Hepatocyte (in vitro differentiated cells): ENCODE measurements at regions not wholly inside any gene's neighbourhood (a gene's known extent, or its start where the extent isn't known, plus 50 kb on each side); places are given as distances from the start of the nearest gene placed in this dataset.

ENCODE experiments used
- DNase-seq: peaks from one replicate; pipeline ENCODE4 v3.0.0-alpha.2; 2016; ENCODE audit warnings: low spot score
- H2AFZ ChIP-seq: fragments of 200-600 bp; sonication (generic); 2 replicates; pipeline ENCODE4 v1.6.0; 2016; ENCODE audit warnings: antibody characterized with exemption, mild to moderate bottlenecking
- H3K27ac ChIP-seq: fragments of 200-600 bp; sonication (generic); 2 replicates; pipeline ENCODE4 v1.5.1; 2016; ENCODE audit warnings: mild to moderate bottlenecking
- H3K27me3 ChIP-seq: fragments of 200-600 bp; sonication (generic); 2 replicates; pipeline ENCODE4 v1.6.1; 2016
- H3K36me3 ChIP-seq: fragments of 200-600 bp; sonication (generic); replicated peaks from 2 replicates; pipeline ENCODE4 v1.5.1; 2016; ENCODE audit warnings: low read depth; ENCODE audit not compliant: insufficient read depth
- H3K4me1 ChIP-seq: fragments of 200-600 bp; sonication (generic); 2 replicates; pipeline ENCODE4 v1.5.1; 2016; ENCODE audit warnings: mild to moderate bottlenecking, moderate library complexity; ENCODE audit not compliant: insufficient read depth
- H3K4me2 ChIP-seq: fragments of 200-600 bp; sonication (generic); 2 replicates; pipeline ENCODE4 v1.6.0; 2016
- H3K4me3 ChIP-seq: fragments of 200-600 bp; sonication (generic); 2 replicates; pipeline ENCODE4 v1.5.1; 2016; ENCODE audit warnings: mild to moderate bottlenecking
- H3K79me2 ChIP-seq: fragments of 200-600 bp; sonication (generic); 2 replicates; pipeline ENCODE4 v1.6.0; 2017; ENCODE audit warnings: mild to moderate bottlenecking
- H3K9me2 ChIP-seq: fragments of 200-600 bp; sonication (generic); replicated peaks from 2 replicates; pipeline ENCODE4 v1.6.0; 2017; ENCODE audit warnings: mild to moderate bottlenecking; ENCODE audit not compliant: insufficient read depth
- H3K9me3 ChIP-seq: fragments of 200-600 bp; sonication (generic); 2 replicates; pipeline ENCODE4 v1.5.1; 2016; ENCODE audit warnings: low read depth, mild to moderate bottlenecking
- H4K20me1 ChIP-seq: fragments of 200-600 bp; sonication (generic); 2 replicates; pipeline ENCODE4 v1.6.0; 2016; ENCODE audit warnings: mild to moderate bottlenecking; ENCODE audit not compliant: insufficient read depth, poor library complexity, severe bottlenecking
- EZH2 ChIP-seq: fragments of 200-600 bp; sonication (generic); IDR thresholded peaks from 2 replicates; pipeline ENCODE4 v1.6.1; 2016; ENCODE audit warnings: antibody characterized with exemption, mild to moderate bottlenecking, borderline replicate concordance
- EZH2phosphoT487 ChIP-seq: fragments of 200-600 bp; sonication (generic); IDR thresholded peaks from one replicate; pipeline ENCODE4 v1.6.1; 2018; ENCODE audit warnings: antibody characterized with exemption, mild to moderate bottlenecking, low read depth, moderate library complexity; ENCODE audit not compliant: unreplicated experiment, severe bottlenecking
- WGBS: methylation state at CpG from one replicate; pipeline ENCODE4 v1.1.6; 2016; ENCODE audit warnings: low lambda C conversion rate; ENCODE audit errors: missing lambda C conversion rate; 5-methylcytosine and 5-hydroxymethylcytosine counted together
- TF ChIP-seq, protein P1 (sequence below): fragments of 200-600 bp; sonication (generic); IDR thresholded peaks from 2 replicates; pipeline ENCODE4 v1.5.1; 2016; ENCODE audit warnings: antibody characterized with exemption, mild to moderate bottlenecking; ENCODE audit not compliant: poor library complexity

GRCh38 chrX:40423299-40423698 is 157.5 kb upstream of the ATP6AP2 start:
- DNase-seq: no peak
- TF ChIP-seq EZH2 (no peak), EZH2phosphoT487 (no peak)
- TF ChIP-seq, protein P1, sequence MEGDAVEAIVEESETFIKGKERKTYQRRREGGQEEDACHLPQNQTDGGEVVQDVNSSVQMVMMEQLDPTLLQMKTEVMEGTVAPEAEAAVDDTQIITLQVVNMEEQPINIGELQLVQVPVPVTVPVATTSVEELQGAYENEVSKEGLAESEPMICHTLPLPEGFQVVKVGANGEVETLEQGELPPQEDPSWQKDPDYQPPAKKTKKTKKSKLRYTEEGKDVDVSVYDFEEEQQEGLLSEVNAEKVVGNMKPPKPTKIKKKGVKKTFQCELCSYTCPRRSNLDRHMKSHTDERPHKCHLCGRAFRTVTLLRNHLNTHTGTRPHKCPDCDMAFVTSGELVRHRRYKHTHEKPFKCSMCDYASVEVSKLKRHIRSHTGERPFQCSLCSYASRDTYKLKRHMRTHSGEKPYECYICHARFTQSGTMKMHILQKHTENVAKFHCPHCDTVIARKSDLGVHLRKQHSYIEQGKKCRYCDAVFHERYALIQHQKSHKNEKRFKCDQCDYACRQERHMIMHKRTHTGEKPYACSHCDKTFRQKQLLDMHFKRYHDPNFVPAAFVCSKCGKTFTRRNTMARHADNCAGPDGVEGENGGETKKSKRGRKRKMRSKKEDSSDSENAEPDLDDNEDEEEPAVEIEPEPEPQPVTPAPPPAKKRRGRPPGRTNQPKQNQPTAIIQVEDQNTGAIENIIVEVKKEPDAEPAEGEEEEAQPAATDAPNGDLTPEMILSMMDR: no peak

GRCh38 chrX:40422021-40422420 is 158.7 kb upstream of the ATP6AP2 start:
- H4K20me1 ChIP-seq: no peaks in the 10 kb centered on the region
- DNase-seq: no peak
- H3K9me2 ChIP-seq: no peaks in the 10 kb centered on the region
- no peak overlapping the region for H2AFZ ChIP-seq
- H3K4me1 ChIP-seq: no peaks in the 10 kb centered on the region
- no peak for TF ChIP-seq EZH2
- TF ChIP-seq, protein P1: no peak
- TF ChIP-seq EZH2phosphoT487: no peak
- H3K4me2 ChIP-seq: no peak overlapping the region
- no peak overlapping the region for H3K27ac ChIP-seq
- no peaks in the 10 kb centered on the region for H3K27me3 ChIP-seq
- H3K36me3 ChIP-seq: no peaks in the 10 kb centered on the region
- H3K9me3 ChIP-seq: no peaks in the 10 kb centered on the region
- no peaks in the 10 kb centered on the region for H3K79me2 ChIP-seq
- WGBS: 70% methylated on average over 2 of the region's 2 CpGs
- no peak overlapping the region for H3K4me3 ChIP-seq

More at GRCh38 chrX:40423299-40423698, 157.5 kb upstream of the ATP6AP2 start:
- H3K4me1 ChIP-seq: no peaks in the 10 kb centered on the region
- H4K20me1 ChIP-seq: no peaks in the 10 kb centered on the region
- WGBS: 62% methylated on average over 3 of the region's 3 CpGs
- H3K4me2 ChIP-seq: no peak overlapping the region
- no peaks in the 10 kb centered on the region for H3K36me3 ChIP-seq
- H3K27me3 ChIP-seq: no peaks in the 10 kb centered on the region
- H3K4me3 ChIP-seq: no peak overlapping the region
- no peaks in the 10 kb centered on the region for H3K9me3 ChIP-seq
- H2AFZ ChIP-seq: no peak overlapping the region
- H3K9me2 ChIP-seq: no peaks in the 10 kb centered on the region
- no peaks in the 10 kb centered on the region for H3K79me2 ChIP-seq
- no peak overlapping the region for H3K27ac ChIP-seq

- H3K27ac ChIP-seq: no peak overlapping the region
- TF ChIP-seq EZH2 (no peak), EZH2phosphoT487 (no peak)
- TF ChIP-seq, protein P1: no peak
- no peak for DNase-seq
These were observed 159.7 kb upstream of the ATP6AP2 start for GRCh38 chrX:40420899-40421729.

More at GRCh38 chrX:40420899-40421729, 159.7 kb upstream of the ATP6AP2 start:
- Histone ChIP-seq H3K9me3 (no peaks in the 10 kb centered on the region), H3K27me3 (no peaks in the 10 kb centered on the region), H3K4me3 (no peak overlapping the region), H3K9me2 (no peaks in the 10 kb centered on the region), H3K36me3 (no peaks in the 10 kb centered on the region), H4K20me1 (no peaks in the 10 kb centered on the region), H3K4me2 (no peak overlapping the region), H3K79me2 (no peaks in the 10 kb centered on the region), H3K4me1 (no peaks in the 10 kb centered on the region), H2AFZ (no peak overlapping the region)
- WGBS: 78% methylated on average over 9 of the region's 9 CpGs
